Dendritic cell treated with granulocyte-macrophage colony-stimulating factor and Interleukin-4, amounts not matched to agents 40 ng/mL and 50 ng/mL, for 4 days (primary cell): ENCODE measurements at regions not wholly inside any gene's neighbourhood (a gene's known extent, or its start where the extent isn't known, plus 50 kb on each side); places are given as distances from the start of the nearest gene placed in this dataset.

ENCODE experiments used
- H3K27ac Mint-ChIP-seq: one replicate; pipeline ENCODE4 v1.8.0; 2022; ENCODE audit warnings: mild to moderate bottlenecking, mixed read lengths
- H3K27me3 Mint-ChIP-seq: one replicate; pipeline ENCODE4 v1.8.0; 2022; ENCODE audit warnings: mild to moderate bottlenecking, mixed read lengths
- H3K36me3 Mint-ChIP-seq: one replicate; pipeline ENCODE4 v1.8.0; 2022; ENCODE audit warnings: low read depth, mixed read lengths
- H3K4me1 Mint-ChIP-seq: one replicate; pipeline ENCODE4 v1.8.0; 2022; ENCODE audit warnings: low read depth, mixed read lengths
- H3K4me3 Mint-ChIP-seq: one replicate; pipeline ENCODE4 v1.8.0; 2022; ENCODE audit warnings: mild to moderate bottlenecking, moderate library complexity, mixed read lengths
- H3K9me3 Mint-ChIP-seq: one replicate; pipeline ENCODE4 v1.8.0; 2022; ENCODE audit warnings: mixed read lengths
- intact Hi-C: fragments of 100-400 bp; cut with micrococcal nuclease; formaldehyde crosslinking; loops from one replicate; pipeline ENCODE4 v1.15.0; 2022

DNA sequence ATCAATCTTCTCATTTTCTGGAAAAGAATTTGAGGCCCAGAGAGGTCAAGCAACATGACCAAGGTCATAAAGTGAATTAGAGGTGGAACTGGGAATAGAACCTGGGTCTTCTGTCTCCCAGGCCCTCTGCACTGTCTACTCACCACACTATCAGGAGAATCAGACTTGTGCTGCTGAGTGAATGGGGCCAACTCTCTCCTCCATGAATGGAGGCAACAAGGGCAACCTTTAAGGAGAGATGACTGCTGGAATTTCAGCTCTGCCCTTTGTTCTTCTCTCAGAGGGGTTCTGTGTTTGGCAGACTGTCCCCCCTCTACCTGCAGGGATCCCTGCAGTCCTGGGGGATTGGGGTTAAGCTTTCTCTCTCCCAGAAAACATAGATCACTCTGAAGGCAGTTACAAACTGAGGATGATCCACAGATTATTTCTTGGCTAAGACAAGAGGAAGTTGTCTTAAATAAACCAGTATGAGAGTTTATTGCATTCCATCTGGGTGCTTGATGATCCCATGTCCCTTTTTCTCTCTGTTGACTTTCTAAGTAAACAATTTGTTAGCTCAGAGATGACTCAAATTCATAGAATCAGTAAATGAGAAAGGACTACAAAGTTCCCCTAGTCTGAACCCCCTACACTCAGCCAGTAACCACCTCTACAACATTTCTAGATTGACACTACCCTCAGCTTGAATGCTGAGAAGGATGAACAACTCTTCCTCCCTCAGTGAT, 99.0 kb upstream of the LIPC start:
- Mint-ChIP-seq H3K4me3 (no peak overlapping the region), H3K4me1 (peaks cover 52% of the 10 kb centered on the region), H3K27ac (peak overlapping the region; percentile 97), H3K9me3 (peaks cover 8% of the 10 kb centered on the region), H3K36me3 (no peaks in the 10 kb centered on the region), H3K27me3 (no peaks in the 10 kb centered on the region)
- intact Hi-C loops, result no loop called here

DNA sequence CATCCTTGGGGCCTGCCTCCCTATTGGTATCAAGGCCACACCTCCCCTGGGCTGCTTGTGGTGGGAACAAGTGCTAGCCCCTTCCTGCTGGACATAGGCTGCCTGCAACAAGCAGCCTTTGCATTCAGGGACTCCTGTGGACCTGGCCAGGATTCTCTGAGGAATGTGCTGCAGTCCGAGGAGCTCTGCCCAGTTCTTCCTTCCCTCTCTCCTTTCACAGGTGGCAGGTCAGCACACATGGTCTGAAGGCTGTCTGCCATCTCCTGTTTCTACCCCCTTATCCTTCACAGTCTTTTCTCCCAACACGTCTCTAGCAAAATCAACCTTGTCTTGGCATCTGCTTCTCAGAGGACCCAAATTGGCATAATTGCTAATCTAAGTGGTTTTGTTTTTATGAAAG, 97.0 kb upstream of the LIPC start:
- H3K4me1 Mint-ChIP-seq, result peaks cover 42% of the 10 kb centered on the region
- no peak overlapping the region for H3K4me3 Mint-ChIP-seq
- H3K27ac Mint-ChIP-seq, result no peak overlapping the region
- no peaks in the 10 kb centered on the region for H3K36me3 Mint-ChIP-seq
- H3K27me3 Mint-ChIP-seq, result no peaks in the 10 kb centered on the region
- intact Hi-C loops, result no loop called here
- peaks cover 8% of the 10 kb centered on the region for H3K9me3 Mint-ChIP-seq

DNA sequence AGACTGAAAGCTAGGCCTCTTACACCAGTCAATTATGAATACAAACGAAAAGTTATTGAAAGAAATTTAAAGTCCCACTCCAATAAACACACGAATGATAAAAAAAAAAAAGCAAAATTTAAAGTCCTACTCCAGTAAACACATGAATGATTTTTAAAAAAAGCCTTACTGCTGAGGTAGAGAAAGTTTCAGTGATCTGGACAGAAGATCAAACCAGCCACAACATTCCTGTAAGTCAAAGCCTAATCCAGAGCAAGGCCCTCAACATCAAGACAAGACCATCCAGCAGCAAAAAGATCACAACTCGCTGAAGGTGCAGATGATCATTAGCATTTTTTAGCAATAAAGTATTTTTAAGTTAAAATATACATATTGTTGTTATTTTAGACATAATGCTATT, 95.6 kb upstream of the LIPC start:
- Mint-ChIP-seq H3K4me1 (peaks cover 28% of the 10 kb centered on the region), H3K36me3 (no peaks in the 10 kb centered on the region), H3K27ac (no peak overlapping the region), H3K9me3 (peaks cover 8% of the 10 kb centered on the region), H3K4me3 (no peak overlapping the region), H3K27me3 (no peaks in the 10 kb centered on the region)
- intact Hi-C loops, result no loop called here

- Mint-ChIP-seq H3K27ac (no peak overlapping the region), H3K27me3 (no peaks in the 10 kb centered on the region), H3K36me3 (no peaks in the 10 kb centered on the region), H3K4me1 (peaks cover 6% of the 10 kb centered on the region), H3K9me3 (peaks cover 1% of the 10 kb centered on the region), H3K4me3 (no peak overlapping the region)
- intact Hi-C loops, result no loop called here
These were observed 91.6 kb upstream of the LIPC start for GRCh38 chr15:58340176-58340575.

GRCh38 chr15:58342508-58342907, 89.3 kb upstream of the LIPC start:
- Mint-ChIP-seq H3K27ac (no peak overlapping the region), H3K4me3 (no peak overlapping the region), H3K9me3 (no peaks in the 10 kb centered on the region), H3K27me3 (no peaks in the 10 kb centered on the region), H3K4me1 (peaks cover 9% of the 10 kb centered on the region), H3K36me3 (no peaks in the 10 kb centered on the region)
- intact Hi-C loops, result no loop called here

GRCh38 chr15:58344213-58345070, 87.3 kb upstream of the LIPC start:
- H3K27ac Mint-ChIP-seq, result no peak overlapping the region
- no peaks in the 10 kb centered on the region for H3K36me3 Mint-ChIP-seq
- H3K27me3 Mint-ChIP-seq, result no peaks in the 10 kb centered on the region
- no peak overlapping the region for H3K4me3 Mint-ChIP-seq
- no peaks in the 10 kb centered on the region for H3K9me3 Mint-ChIP-seq
- intact Hi-C loops, result no loop called here
- peaks cover 15% of the 10 kb centered on the region for H3K4me1 Mint-ChIP-seq

DNA sequence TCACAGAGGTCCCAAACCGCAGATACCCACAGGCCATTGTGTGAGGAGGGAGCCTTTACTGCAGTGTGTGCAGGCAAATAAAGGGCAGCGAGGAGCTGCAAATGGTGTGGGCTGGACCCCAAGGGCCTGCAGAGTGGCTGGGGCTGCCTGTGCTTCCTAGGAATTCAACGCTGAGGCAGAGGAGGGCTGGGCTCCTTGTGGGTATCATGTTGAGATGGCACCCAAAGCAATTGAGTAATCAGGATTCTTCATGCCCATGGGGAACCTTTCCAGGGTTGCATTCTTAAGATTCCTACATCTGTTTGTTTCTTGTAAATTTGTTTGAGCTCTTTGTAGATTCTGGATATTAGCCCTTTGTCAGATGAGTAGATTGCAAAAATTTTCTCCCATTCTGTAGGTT, 85.4 kb upstream of the LIPC start:
- intact Hi-C loops, result no loop called here
- Mint-ChIP-seq H3K9me3 (no peaks in the 10 kb centered on the region), H3K4me3 (no peak overlapping the region)

GRCh38 chr15:58348095-58348812, 83.5 kb upstream of the LIPC start:
- Mint-ChIP-seq H3K9me3 (no peaks in the 10 kb centered on the region), H3K27me3 (no peaks in the 10 kb centered on the region), H3K4me1 (peaks cover 15% of the 10 kb centered on the region), H3K36me3 (no peaks in the 10 kb centered on the region), H3K27ac (no peak overlapping the region), H3K4me3 (no peak overlapping the region)
- intact Hi-C loops, result no loop called here

More for the DNA sequence above, 85.4 kb upstream of the LIPC start:
- Mint-ChIP-seq H3K36me3 (no peaks in the 10 kb centered on the region), H3K27me3 (no peaks in the 10 kb centered on the region), H3K4me1 (peaks cover 15% of the 10 kb centered on the region), H3K27ac (no peak overlapping the region)

DNA sequence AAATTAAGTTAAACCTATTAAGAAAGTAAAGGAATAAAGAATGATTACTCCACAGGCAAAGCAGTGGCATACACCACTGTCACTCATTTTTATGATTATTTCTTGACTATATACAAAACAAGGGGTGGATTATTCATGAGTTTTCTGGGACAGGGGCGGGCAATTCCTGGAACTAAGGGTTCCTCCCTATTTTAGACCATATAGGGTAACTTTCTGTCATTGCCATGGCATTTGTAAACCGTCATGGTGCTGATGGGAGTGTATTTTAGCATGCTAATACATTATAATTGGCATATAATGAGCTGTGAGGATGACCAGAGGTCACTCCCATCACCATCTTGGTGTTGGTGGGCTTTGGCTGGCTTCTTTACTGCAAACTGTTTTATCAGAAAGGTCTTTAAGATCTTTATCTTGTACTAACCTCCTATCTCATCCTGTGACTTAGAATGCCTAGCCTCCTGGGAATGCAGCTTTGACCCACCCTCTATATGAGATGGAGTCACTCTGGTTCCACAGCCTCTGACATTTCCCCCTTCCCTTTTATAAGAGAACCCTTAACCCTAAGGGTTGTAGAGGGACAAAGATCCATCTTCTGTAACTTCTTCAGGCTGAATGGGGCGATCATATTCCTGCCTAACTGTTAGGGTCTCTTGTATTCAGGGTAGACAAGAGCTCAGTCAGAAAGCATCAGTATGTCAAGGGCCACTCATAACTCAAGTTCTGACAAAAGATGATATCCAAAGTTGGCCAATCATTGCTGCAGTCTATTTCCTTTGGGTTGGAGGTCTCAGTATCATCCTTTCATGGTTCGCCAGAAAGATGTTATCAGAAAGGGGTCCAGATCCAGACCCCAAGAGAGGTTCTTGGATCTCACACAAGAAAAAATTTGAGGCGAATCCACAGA, 79.5 kb upstream of the LIPC start:
- intact Hi-C loops, result no loop called here
- H3K4me3 Mint-ChIP-seq, result no peak overlapping the region
- H3K4me1 Mint-ChIP-seq, result peaks cover 5% of the 10 kb centered on the region
- H3K27ac Mint-ChIP-seq, result no peak overlapping the region
- no peaks in the 10 kb centered on the region for H3K36me3 Mint-ChIP-seq
- H3K27me3 Mint-ChIP-seq, result peaks cover 5% of the 10 kb centered on the region
- no peaks in the 10 kb centered on the region for H3K9me3 Mint-ChIP-seq

DNA sequence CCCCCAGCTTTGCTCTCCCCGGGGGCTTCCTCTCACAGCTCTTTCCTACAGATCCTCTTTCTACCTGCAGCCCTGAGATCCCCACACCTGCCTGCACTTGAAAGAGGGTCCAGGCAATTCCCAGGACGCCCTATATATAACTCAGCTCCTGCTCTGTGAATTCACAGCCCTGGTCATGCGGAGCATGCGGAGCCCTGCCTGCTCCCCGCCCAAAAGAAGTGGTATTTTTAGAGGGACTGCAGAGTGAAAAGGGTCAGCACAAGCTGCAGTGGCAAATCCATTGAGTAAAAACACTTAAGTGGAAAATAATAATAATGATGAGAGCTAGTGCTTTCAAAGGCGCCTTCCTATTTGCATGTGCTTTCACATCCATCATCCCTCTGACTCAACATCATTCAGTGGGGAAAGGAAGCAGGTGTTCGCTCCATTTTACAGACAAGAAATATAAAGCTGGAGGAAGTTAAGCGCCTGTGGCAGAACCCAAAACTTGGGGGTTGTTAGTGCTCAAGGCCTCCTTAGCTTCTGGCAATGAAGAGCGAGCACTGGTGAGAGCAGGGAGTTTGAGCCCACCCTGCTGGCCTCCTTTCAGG, 76.3 kb upstream of the LIPC start:
- peak overlapping the region; percentile 20 for H3K27ac Mint-ChIP-seq

GRCh38 chr15:58355973-58356372, 75.8 kb upstream of the LIPC start:
- H3K27me3 Mint-ChIP-seq, result peaks cover 5% of the 10 kb centered on the region
- H3K4me1 Mint-ChIP-seq, result peaks cover 12% of the 10 kb centered on the region
- intact Hi-C loops, result no loop called here
- H3K9me3 Mint-ChIP-seq, result no peaks in the 10 kb centered on the region
- no peaks in the 10 kb centered on the region for H3K36me3 Mint-ChIP-seq
- no peak overlapping the region for H3K4me3 Mint-ChIP-seq
- peak overlapping the region; percentile 20 for H3K27ac Mint-ChIP-seq

More for the DNA sequence above, 76.3 kb upstream of the LIPC start:
- H3K4me3 Mint-ChIP-seq, result no peak overlapping the region
- no peaks in the 10 kb centered on the region for H3K36me3 Mint-ChIP-seq
- no peaks in the 10 kb centered on the region for H3K9me3 Mint-ChIP-seq
- H3K4me1 Mint-ChIP-seq, result peaks cover 8% of the 10 kb centered on the region
- intact Hi-C loops, result no loop called here
- H3K27me3 Mint-ChIP-seq, result peaks cover 5% of the 10 kb centered on the region

- intact Hi-C loops, result no loop called here
- no peak overlapping the region for H3K4me3 Mint-ChIP-seq
- peaks cover 5% of the 10 kb centered on the region for H3K27me3 Mint-ChIP-seq
- H3K4me1 Mint-ChIP-seq, result peaks cover 30% of the 10 kb centered on the region
- H3K27ac Mint-ChIP-seq, result no peak overlapping the region
- H3K9me3 Mint-ChIP-seq, result no peaks in the 10 kb centered on the region
- H3K36me3 Mint-ChIP-seq, result no peaks in the 10 kb centered on the region
These were observed 74.0 kb upstream of the LIPC start for GRCh38 chr15:58357529-58358476.
